Prostate gland (tissue), 2 donors: ENCODE measurements at regions not wholly inside any gene's neighbourhood (a gene's known extent, or its start where the extent isn't known, plus 50 kb on each side); places are given as distances from the start of the nearest gene placed in this dataset.

Experiments
- POLR2A ChIP-seq: fragments of 450-650 bp; IDR thresholded peaks from one replicate; pipeline ENCODE4 v1.6.1; 2016; ENCODE audit warnings: antibody characterized with exemption, mild to moderate bottlenecking
- POLR2AphosphoS5 ChIP-seq: sonication (generic); formaldehyde crosslinking; IDR thresholded peaks from one replicate; pipeline ENCODE4 v1.6.1; 2017; ENCODE audit warnings: antibody characterized with exemption
- TF ChIP-seq, protein P1 (sequence below), 4 experiments: fragments of 200-600 bp in 2 of 4; fragments of 450-650 bp in 2 of 4; sonication (generic) in 2 of 4; IDR thresholded peaks; 1 replicate in 3 of 4; 2 replicates in 1 of 4; pipeline ENCODE4 v1.5.1; 2016 to 2019; ENCODE audit warnings: antibody characterized with exemption in 4 of 4, mild to moderate bottlenecking in 2 of 4, moderate library complexity in 2 of 4

DNA sequence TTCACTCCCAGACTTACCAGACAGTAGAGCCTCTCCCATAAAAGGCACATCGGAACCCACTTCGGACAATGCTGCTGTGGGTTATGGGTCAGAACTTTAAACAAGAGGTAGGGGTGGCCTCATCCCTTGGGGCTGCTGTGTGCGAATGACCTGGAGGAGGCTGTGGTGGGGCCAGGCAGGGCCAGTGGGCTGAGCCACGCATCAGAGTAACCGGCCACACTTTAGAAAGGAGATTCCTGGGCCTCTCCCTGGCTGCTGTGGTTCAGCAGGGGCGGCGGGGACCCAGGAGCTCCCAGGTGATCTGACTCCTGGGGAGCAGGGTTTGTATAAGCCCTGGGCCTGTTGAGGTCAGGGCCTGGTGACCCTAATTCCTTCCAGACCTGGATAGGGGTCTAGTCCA, 110.2 kb upstream of the C1orf174 start:
- TF ChIP-seq POLR2A: no peak
- TF ChIP-seq, protein P1, sequence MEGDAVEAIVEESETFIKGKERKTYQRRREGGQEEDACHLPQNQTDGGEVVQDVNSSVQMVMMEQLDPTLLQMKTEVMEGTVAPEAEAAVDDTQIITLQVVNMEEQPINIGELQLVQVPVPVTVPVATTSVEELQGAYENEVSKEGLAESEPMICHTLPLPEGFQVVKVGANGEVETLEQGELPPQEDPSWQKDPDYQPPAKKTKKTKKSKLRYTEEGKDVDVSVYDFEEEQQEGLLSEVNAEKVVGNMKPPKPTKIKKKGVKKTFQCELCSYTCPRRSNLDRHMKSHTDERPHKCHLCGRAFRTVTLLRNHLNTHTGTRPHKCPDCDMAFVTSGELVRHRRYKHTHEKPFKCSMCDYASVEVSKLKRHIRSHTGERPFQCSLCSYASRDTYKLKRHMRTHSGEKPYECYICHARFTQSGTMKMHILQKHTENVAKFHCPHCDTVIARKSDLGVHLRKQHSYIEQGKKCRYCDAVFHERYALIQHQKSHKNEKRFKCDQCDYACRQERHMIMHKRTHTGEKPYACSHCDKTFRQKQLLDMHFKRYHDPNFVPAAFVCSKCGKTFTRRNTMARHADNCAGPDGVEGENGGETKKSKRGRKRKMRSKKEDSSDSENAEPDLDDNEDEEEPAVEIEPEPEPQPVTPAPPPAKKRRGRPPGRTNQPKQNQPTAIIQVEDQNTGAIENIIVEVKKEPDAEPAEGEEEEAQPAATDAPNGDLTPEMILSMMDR (IDR thresholded peaks at IDR 0.05): no peak
- no peak for TF ChIP-seq POLR2AphosphoS5
